KMS-11 (cell line): ENCODE measurements at regions not wholly inside any gene's neighbourhood (a gene's known extent, or its start where the extent isn't known, plus 50 kb on each side); places are given as distances from the start of the nearest gene placed in this dataset.

Source experiments
- H2AFZ ChIP-seq: fragments of 200-600 bp; sonication (generic); 2 replicates; pipeline ENCODE4 v1.6.1; 2016; ENCODE audit warnings: antibody characterized with exemption, mixed run types, low read depth
- H3K27ac ChIP-seq: fragments of 200-600 bp; sonication (generic); 2 replicates; pipeline ENCODE4 v1.6.1; 2016; ENCODE audit warnings: mild to moderate bottlenecking, mixed run types
- H3K27me3 ChIP-seq: fragments of 200-600 bp; sonication (generic); 2 replicates; pipeline ENCODE4 v1.6.1; 2017; ENCODE audit warnings: mild to moderate bottlenecking, low read depth, mixed run types, moderate library complexity; ENCODE audit not compliant: insufficient read depth
- H3K36me3 ChIP-seq: fragments of 200-600 bp; sonication (generic); 2 replicates; pipeline ENCODE4 v1.6.1; 2017; ENCODE audit warnings: mild to moderate bottlenecking, mixed run types; ENCODE audit not compliant: insufficient read depth
- H3K4me1 ChIP-seq: fragments of 200-600 bp; sonication (generic); 2 replicates; pipeline ENCODE4 v1.6.1; 2016; ENCODE audit warnings: mild to moderate bottlenecking, low read depth, mixed run types; ENCODE audit not compliant: poor library complexity, severe bottlenecking
- H3K4me2 ChIP-seq: fragments of 200-600 bp; sonication (generic); 2 replicates; pipeline ENCODE4 v1.7.0; 2016; ENCODE audit warnings: mild to moderate bottlenecking, mixed run types
- H3K4me3 ChIP-seq: fragments of 200-600 bp; sonication (generic); IDR thresholded peaks from 2 replicates; pipeline ENCODE4 v1.6.1; 2017; ENCODE audit warnings: low read depth, low read length, mixed read lengths; ENCODE audit not compliant: insufficient read depth
- H3K79me2 ChIP-seq: fragments of 200-600 bp; sonication (generic); 2 replicates; pipeline ENCODE4 v1.6.1; 2016; ENCODE audit warnings: low read depth, mixed run types; ENCODE audit not compliant: insufficient read depth
- H3K9ac ChIP-seq: fragments of 200-600 bp; sonication (generic); 2 replicates; pipeline ENCODE4 v1.6.1; 2016; ENCODE audit warnings: mild to moderate bottlenecking, mixed run types
- H4K20me1 ChIP-seq: fragments of 200-600 bp; sonication (generic); 2 replicates; pipeline ENCODE4 v1.6.1; 2016; ENCODE audit warnings: mild to moderate bottlenecking, mixed run types; ENCODE audit not compliant: insufficient read depth
- CTCF ChIP-seq: fragments of 200-600 bp; sonication (generic); conservative IDR thresholded peaks from 2 replicates; pipeline ENCODE4 v1.6.1; 2017; ENCODE audit warnings: low read depth, mild to moderate bottlenecking, antibody characterized with exemption, low read length, moderate library complexity, mixed read lengths

GRCh38 chr5:25562656-25563055 is 917.9 kb upstream of the CDH10 start:
- no peak overlapping the region for H3K4me3 ChIP-seq
- H3K79me2 ChIP-seq = no peaks in the 10 kb centered on the region
- TF ChIP-seq CTCF = no peak
- H4K20me1 ChIP-seq = no peaks in the 10 kb centered on the region
- H3K27me3 ChIP-seq = no peaks in the 10 kb centered on the region
- no peak overlapping the region for H3K27ac ChIP-seq
- no peak overlapping the region for H2AFZ ChIP-seq
- H3K4me2 ChIP-seq = no peak overlapping the region
- H3K9ac ChIP-seq = no peak overlapping the region
- H3K4me1 ChIP-seq = no peaks in the 10 kb centered on the region
- no peaks in the 10 kb centered on the region for H3K36me3 ChIP-seq

- Histone ChIP-seq H3K27ac (no peak overlapping the region), H3K4me2 (no peak overlapping the region), H3K36me3 (no peaks in the 10 kb centered on the region), H2AFZ (no peak overlapping the region), H4K20me1 (no peaks in the 10 kb centered on the region), H3K79me2 (no peaks in the 10 kb centered on the region), H3K4me3 (no peak overlapping the region), H3K4me1 (no peaks in the 10 kb centered on the region), H3K27me3 (no peaks in the 10 kb centered on the region), H3K9ac (no peak overlapping the region)
- no peak for TF ChIP-seq CTCF
These were observed 909.3 kb upstream of the CDH10 start for GRCh38 chr5:25554077-25554476.

GRCh38 chr5:25552871-25553481 is 908.2 kb upstream of the CDH10 start:
- Histone ChIP-seq H3K4me2 (no peak overlapping the region), H3K4me3 (no peak overlapping the region), H2AFZ (no peak overlapping the region), H3K4me1 (no peaks in the 10 kb centered on the region), H3K9ac (no peak overlapping the region), H3K27me3 (no peaks in the 10 kb centered on the region), H3K27ac (no peak overlapping the region), H4K20me1 (no peaks in the 10 kb centered on the region), H3K79me2 (no peaks in the 10 kb centered on the region), H3K36me3 (no peaks in the 10 kb centered on the region)
- TF ChIP-seq CTCF = no peak

- Histone ChIP-seq H3K36me3 (no peaks in the 10 kb centered on the region), H3K79me2 (no peaks in the 10 kb centered on the region), H2AFZ (no peak overlapping the region), H3K4me3 (no peak overlapping the region), H3K4me2 (no peak overlapping the region), H4K20me1 (no peaks in the 10 kb centered on the region), H3K27me3 (no peaks in the 10 kb centered on the region), H3K27ac (no peak overlapping the region), H3K9ac (no peak overlapping the region), H3K4me1 (no peaks in the 10 kb centered on the region)
- no peak for TF ChIP-seq CTCF
These were observed 906.0 kb upstream of the CDH10 start for GRCh38 chr5:25550793-25551192.
